ENCODE measurements at regions not wholly inside any gene's neighbourhood (a gene's known extent, or its start where the extent isn't known, plus 50 kb on each side); places are given as distances from the start of the nearest gene placed in this dataset.
"Not testable (repeated sequence)": the region's sequence is repeated elsewhere in the genome, so short reads cannot be mapped to it uniquely, and the experiment has no call there.

GRCh38 chr1:184820218-184820750, 65.6 kb upstream of the EDEM3 start:
- DNase-seq (ENCODE audit: low read depth) = no peak

DNA sequence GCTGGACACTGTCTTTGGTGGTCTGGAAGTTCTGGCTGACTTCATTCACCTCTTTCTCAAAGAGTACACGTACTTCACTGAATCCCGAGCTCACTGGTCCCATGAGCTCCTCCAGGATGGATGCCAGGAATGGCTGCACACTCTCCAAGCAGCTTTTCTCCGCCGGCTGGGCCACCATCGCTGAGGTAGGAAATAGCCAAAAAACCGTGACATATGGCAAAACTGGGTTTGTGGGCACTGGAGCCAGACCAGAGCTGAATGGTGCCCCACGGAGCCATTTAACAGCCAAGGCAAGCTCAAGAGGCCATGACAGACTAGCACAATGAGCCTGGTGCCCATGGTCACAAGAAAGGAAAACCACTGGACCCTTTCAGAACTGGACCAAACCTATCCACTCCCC, 64.0 kb upstream of the EDEM3 start:
- no peak for DNase-seq (ENCODE audit: low read depth)

DNA sequence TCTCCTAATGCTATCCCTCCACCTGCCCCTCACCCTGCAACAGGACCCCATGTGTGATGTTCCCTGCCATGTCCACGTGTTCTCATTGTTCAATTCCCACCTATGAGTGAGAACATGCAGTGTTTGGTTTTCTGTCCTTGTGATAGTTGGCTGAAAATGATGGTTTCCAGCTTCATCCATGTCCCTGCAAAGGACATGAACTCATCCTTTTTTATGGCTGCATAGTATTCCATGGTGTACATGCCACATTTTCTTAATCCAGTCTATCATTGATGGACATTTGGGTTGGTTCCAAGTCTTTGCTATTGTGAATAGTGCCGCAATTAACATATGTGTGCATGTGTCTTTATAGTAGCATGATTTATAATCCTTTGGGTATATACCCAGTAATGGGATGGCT, 62.3 kb upstream of the EDEM3 start:
- not testable (repeated sequence) for DNase-seq (ENCODE audit: low read depth)

GRCh38 chr1:184813528-184814089, 59.0 kb upstream of the EDEM3 start:
- DNase-seq (ENCODE audit: low read depth) = no peak

DNA sequence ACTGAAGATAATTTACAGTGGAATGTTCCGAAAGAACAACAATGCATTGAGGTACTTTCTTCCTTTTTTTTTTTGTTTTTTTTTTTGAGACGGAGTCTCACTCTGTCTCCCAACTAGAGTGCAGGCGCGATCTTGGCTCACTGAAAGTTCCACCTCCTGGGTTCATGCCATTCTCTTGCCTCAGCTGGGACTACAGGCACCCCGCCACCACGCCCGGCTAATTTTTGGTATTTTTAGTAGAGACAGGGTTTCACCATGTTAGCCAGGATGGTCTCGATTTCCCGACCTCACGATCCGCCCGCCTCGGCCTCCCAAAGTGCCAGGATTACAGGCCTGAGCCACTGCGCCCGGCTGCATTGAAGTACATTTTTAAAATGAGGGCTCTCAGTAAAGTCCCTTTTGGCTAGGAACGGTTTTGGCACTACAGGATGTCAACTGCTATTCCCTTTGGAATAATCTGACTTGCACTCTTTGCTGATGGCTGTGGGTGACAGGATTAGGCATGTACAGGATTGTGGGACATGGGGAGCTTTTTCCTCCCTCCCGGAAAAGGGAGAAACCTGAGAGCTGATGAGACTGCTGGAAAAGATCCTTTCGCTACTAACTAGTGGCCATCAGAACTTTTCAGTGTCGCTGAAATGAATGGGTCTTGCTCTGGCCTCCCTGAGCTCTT, 56.9 kb upstream of the EDEM3 start:
- DNase-seq (ENCODE audit: low read depth) = no peak

DNA sequence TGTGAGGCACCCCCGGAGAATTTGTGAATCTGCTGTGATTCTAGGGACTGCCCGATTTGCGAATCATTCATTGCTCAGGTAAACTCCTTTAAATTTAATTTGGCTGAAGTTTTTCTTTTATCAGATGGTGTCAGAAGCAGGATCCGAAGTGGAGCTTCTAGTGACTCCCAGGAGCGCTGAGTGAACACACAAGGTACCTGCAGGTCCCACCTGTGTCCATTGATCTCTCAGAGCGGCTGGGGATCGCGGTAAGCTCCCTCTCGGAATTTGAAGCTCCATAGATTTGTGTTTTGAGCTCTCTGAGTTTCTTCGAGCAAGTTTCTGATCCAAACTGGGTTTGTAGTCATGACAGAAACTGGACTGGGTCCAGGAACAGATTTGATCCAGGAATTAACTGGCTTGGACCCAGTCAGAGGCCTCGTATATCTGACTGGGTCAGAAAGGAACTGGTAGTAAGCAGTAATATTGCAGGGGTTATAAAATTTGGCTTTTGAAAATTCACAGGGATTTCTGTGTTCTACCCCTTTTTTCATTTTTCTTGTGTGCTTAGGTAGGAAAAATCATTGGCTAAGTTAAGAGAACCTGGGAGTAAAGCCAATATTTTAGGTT, 56.2 kb upstream of the EDEM3 start:
- no peak for DNase-seq (ENCODE audit: low read depth)

- DNase-seq (ENCODE audit: low read depth) = no peak
Measured at GRCh38 chr1:184806296-184806721, 51.7 kb upstream of the EDEM3 start.

- DNase-seq (ENCODE audit: low read depth) = peak; percentile 77
Measured at GRCh38 chr1:184805667-184806295, 51.1 kb upstream of the EDEM3 start.

Measured in stimulated activated CD8-positive, alpha-beta memory T cell treated with anti-CD3 and anti-CD28 coated beads, Interleukin-12 subunit alpha, Interleukin-12 subunit beta, amount 100 ng/mL, for 1 hour (primary cell).